Right atrium auricular region (tissue), 2 donors: ENCODE measurements at regions not wholly inside any gene's neighbourhood (a gene's known extent, or its start where the extent isn't known, plus 50 kb on each side); places are given as distances from the start of the nearest gene placed in this dataset.

Experiments used
- DNase-seq: peaks from one replicate; pipeline ENCODE4 v3.0.0-alpha.2; 2019; ENCODE audit warnings: low spot score
- H3K27ac ChIP-seq, 2 donors: fragments of 200-600 bp; sonication (generic); 1 replicate in 1 of 2; 2 replicates in 1 of 2; pipeline ENCODE4 v1.5.1; 2016 to 2019
- H3K27me3 ChIP-seq, 2 donors: fragments of 200-600 bp; sonication (generic); one replicate each; pipeline versions ENCODE4 v1.5.1 to v1.6.0; 2017 to 2019
- H3K36me3 ChIP-seq: fragments of 200-600 bp; sonication (generic); one replicate; pipeline ENCODE4 v1.5.1; 2016
- H3K4me1 ChIP-seq, 2 donors: fragments of 200-600 bp; sonication (generic); one replicate each; pipeline versions ENCODE4 v1.5.1 to v1.6.0; 2017 to 2019
- H3K4me3 ChIP-seq, 2 donors: fragments of 200-600 bp; sonication (generic); 1 replicate in 1 of 2; 2 replicates in 1 of 2; pipeline ENCODE4 v1.5.1; 2017 to 2019; ENCODE audit warnings: mild to moderate bottlenecking in 1 of 2, moderate library complexity in 1 of 2
- H3K9me3 ChIP-seq, 2 donors: fragments of 200-600 bp; sonication (generic); one replicate each; pipeline ENCODE4 v1.5.1; 2019
- CTCF ChIP-seq, 2 donors: fragments of 200-600 bp; sonication (generic); IDR thresholded peaks; one replicate each; pipeline ENCODE4 v1.5.1; 2019; ENCODE audit warnings: antibody characterized with exemption in 2 of 2

GRCh38 chr10:44830022-44830421, 81.1 kb upstream of the TMEM72 start:
- Histone ChIP-seq H3K27ac (no peak overlapping the region), H3K27me3 (no peaks in the 10 kb centered on the region), H3K4me3 (no peak overlapping the region), H3K4me1 (no peaks in the 10 kb centered on the region), H3K36me3 (no peaks in the 10 kb centered on the region), H3K9me3 (no peaks in the 10 kb centered on the region)
- no peak for TF ChIP-seq CTCF (IDR thresholded peaks at IDR 0.05)
- DNase-seq: no peak

- no peaks in the 10 kb centered on the region for H3K36me3 ChIP-seq
- DNase-seq: no peak
- H3K4me3 ChIP-seq: no peak overlapping the region
- H3K27ac ChIP-seq: no peak overlapping the region
- no peaks in the 10 kb centered on the region for H3K4me1 ChIP-seq
- H3K27me3 ChIP-seq: no peaks in the 10 kb centered on the region
- H3K9me3 ChIP-seq: no peaks in the 10 kb centered on the region
- no peak for TF ChIP-seq CTCF (IDR thresholded peaks at IDR 0.05)
Measured at GRCh38 chr10:44831581-44831980, 79.6 kb upstream of the TMEM72 start.

GRCh38 chr10:44832595-44833390, 78.3 kb upstream of the TMEM72 start:
- Histone ChIP-seq H3K4me3 (no peak overlapping the region), H3K27ac (no peak overlapping the region), H3K9me3 (no peaks in the 10 kb centered on the region), H3K36me3 (no peaks in the 10 kb centered on the region), H3K27me3 (no peaks in the 10 kb centered on the region), H3K4me1 (no peaks in the 10 kb centered on the region)
- TF ChIP-seq CTCF (IDR thresholded peaks at IDR 0.05): no peak
- no peak for DNase-seq

- DNase-seq: no peak
Measured at GRCh38 chr10:44834131-44834530, 77.0 kb upstream of the TMEM72 start.

GRCh38 chr10:44835300-44835699, 75.8 kb upstream of the TMEM72 start:
- no peak for DNase-seq
- Histone ChIP-seq H3K4me3 (no peak overlapping the region), H3K9me3 (no peaks in the 10 kb centered on the region), H3K36me3 (no peaks in the 10 kb centered on the region), H3K27me3 (no peaks in the 10 kb centered on the region), H3K4me1 (no peaks in the 10 kb centered on the region), H3K27ac (no peak overlapping the region)
- TF ChIP-seq CTCF (IDR thresholded peaks at IDR 0.05): no peak

More at GRCh38 chr10:44834131-44834530, 77.0 kb upstream of the TMEM72 start:
- H3K27me3 ChIP-seq: no peaks in the 10 kb centered on the region
- H3K27ac ChIP-seq: no peak overlapping the region
- no peak overlapping the region for H3K4me3 ChIP-seq
- H3K9me3 ChIP-seq: no peaks in the 10 kb centered on the region
- TF ChIP-seq CTCF (IDR thresholded peaks at IDR 0.05): no peak
- H3K36me3 ChIP-seq: no peaks in the 10 kb centered on the region
- H3K4me1 ChIP-seq: no peaks in the 10 kb centered on the region

- no peak for DNase-seq
Measured at GRCh38 chr10:44843484-44843883, 67.7 kb upstream of the TMEM72 start.

More at GRCh38 chr10:44843484-44843883, 67.7 kb upstream of the TMEM72 start:
- Histone ChIP-seq H3K4me3 (no peak overlapping the region), H3K27ac (no peak overlapping the region), H3K36me3 (no peaks in the 10 kb centered on the region), H3K9me3 (no peaks in the 10 kb centered on the region), H3K27me3 (no peaks in the 10 kb centered on the region), H3K4me1 (no peaks in the 10 kb centered on the region)
- TF ChIP-seq CTCF (IDR thresholded peaks at IDR 0.05): no peak
